HCEC 1CT (cell line): ENCODE measurements at regions not wholly inside any gene's neighbourhood (a gene's known extent, or its start where the extent isn't known, plus 50 kb on each side); places are given as distances from the start of the nearest gene placed in this dataset.

Source experiments
- DNase-seq: peaks from one replicate; pipeline ENCODE4 v3.0.0-alpha.2; 2017

GRCh38 chr12:97182769-97183168 lies 275.7 kb downstream of the NEDD1 start:
- no peak for DNase-seq

GRCh38 chr12:97184127-97184773 lies 277.2 kb downstream of the NEDD1 start:
- DNase-seq: no peak

- DNase-seq: no peak
Measured at GRCh38 chr12:97185567-97185966, 277.0 kb upstream of the RMST start.

GRCh38 chr12:97194546-97194945 lies 268.1 kb upstream of the RMST start:
- DNase-seq: no peak

GRCh38 chr12:97200181-97200580 lies 262.4 kb upstream of the RMST start:
- no peak for DNase-seq

GRCh38 chr12:97203408-97203807 lies 259.2 kb upstream of the RMST start:
- DNase-seq: no peak

- DNase-seq: no peak
Measured at GRCh38 chr12:97209997-97210396, 252.6 kb upstream of the RMST start.

- no peak for DNase-seq
Measured at GRCh38 chr12:97211416-97211930, 251.1 kb upstream of the RMST start.

- DNase-seq: no peak
Measured at GRCh38 chr12:97216848-97217247, 245.8 kb upstream of the RMST start.

- no peak for DNase-seq
Measured at GRCh38 chr12:97222391-97222790, 240.2 kb upstream of the RMST start.

GRCh38 chr12:97223419-97223818 lies 239.2 kb upstream of the RMST start:
- no peak for DNase-seq

- no peak for DNase-seq
Measured at GRCh38 chr12:97229004-97229403, 233.6 kb upstream of the RMST start.

- DNase-seq: no peak
Measured at GRCh38 chr12:97235102-97235501, 227.5 kb upstream of the RMST start.

- no peak for DNase-seq
Measured at GRCh38 chr12:97246368-97246767, 216.2 kb upstream of the RMST start.

- DNase-seq: no peak
Measured at GRCh38 chr12:97250483-97250882, 212.1 kb upstream of the RMST start.

- DNase-seq: no peak
Measured at GRCh38 chr12:97257726-97258125, 204.9 kb upstream of the RMST start.

GRCh38 chr12:97259098-97259497 lies 203.5 kb upstream of the RMST start:
- DNase-seq: no peak

GRCh38 chr12:97260786-97261185 lies 201.8 kb upstream of the RMST start:
- DNase-seq: no peak

GRCh38 chr12:97267166-97267565 lies 195.4 kb upstream of the RMST start:
- no peak for DNase-seq

GRCh38 chr12:97267594-97268202 lies 194.9 kb upstream of the RMST start:
- DNase-seq: no peak

GRCh38 chr12:97272471-97272870 lies 190.1 kb upstream of the RMST start:
- no peak for DNase-seq

- DNase-seq: no peak
Measured at GRCh38 chr12:97274386-97274785, 188.2 kb upstream of the RMST start.

GRCh38 chr12:97275256-97275655 lies 187.3 kb upstream of the RMST start:
- DNase-seq: no peak

- no peak for DNase-seq
Measured at GRCh38 chr12:97275728-97276590, 186.6 kb upstream of the RMST start.
